NOMO-1 treated with dmso at 0.1 percent for 144 hours (cell line): ENCODE measurements at regions not wholly inside any gene's neighbourhood (a gene's known extent, or its start where the extent isn't known, plus 50 kb on each side); places are given as distances from the start of the nearest gene placed in this dataset.
"Not testable (repeated sequence)": the region's sequence is repeated elsewhere in the genome, so short reads cannot be mapped to it uniquely, and the experiment has no call there.

ENCODE experiments used
- DNase-seq: peaks from one replicate; lab custom pipeline; 2025; ENCODE audit not compliant: unreplicated experiment; lab: John Stamatoyannopoulos, UW

GRCh38 chr22:22169923-22170322 is 74.7 kb upstream of the VPREB1 start:
- no peak for DNase-seq

- DNase-seq = no peak
These were observed 75.4 kb upstream of the VPREB1 start for GRCh38 chr22:22168941-22169867.

GRCh38 chr22:22168190-22168940 is 76.2 kb upstream of the VPREB1 start:
- peak; percentile 30 for DNase-seq

- no peak for DNase-seq
These were observed 76.8 kb upstream of the VPREB1 start for GRCh38 chr22:22167791-22168189.

GRCh38 chr22:22166941-22167713 is 77.5 kb upstream of the VPREB1 start:
- DNase-seq = no peak

GRCh38 chr22:22165936-22166710 is 78.5 kb upstream of the VPREB1 start:
- no peak for DNase-seq

- DNase-seq = no peak
These were observed 79.9 kb upstream of the VPREB1 start for GRCh38 chr22:22164541-22165272.

- no peak for DNase-seq
These were observed 82.4 kb upstream of the VPREB1 start for GRCh38 chr22:22161924-22162851.

GRCh38 chr22:22160768-22161167 is 83.8 kb upstream of the VPREB1 start:
- DNase-seq = not testable (repeated sequence)

- DNase-seq = no peak
These were observed 85.2 kb upstream of the VPREB1 start for GRCh38 chr22:22159384-22159783.

GRCh38 chr22:22158965-22159364 is 85.6 kb upstream of the VPREB1 start:
- no peak for DNase-seq

- DNase-seq = no peak
These were observed 86.3 kb upstream of the VPREB1 start for GRCh38 chr22:22158207-22158816.

GRCh38 chr22:22157348-22157725 is 87.2 kb upstream of the VPREB1 start:
- no peak for DNase-seq

GRCh38 chr22:22156716-22157347 is 87.8 kb upstream of the VPREB1 start:
- peak; percentile 69 for DNase-seq

GRCh38 chr22:22156348-22156715 is 88.3 kb upstream of the VPREB1 start:
- DNase-seq = no peak

GRCh38 chr22:22155607-22156006 is 89.0 kb upstream of the VPREB1 start:
- no peak for DNase-seq

- no peak for DNase-seq
These were observed 89.4 kb upstream of the VPREB1 start for GRCh38 chr22:22155146-22155545.

- DNase-seq = peak; percentile 41
These were observed 90.5 kb upstream of the VPREB1 start for GRCh38 chr22:22154040-22154439.
